ENCODE measurements at regions not wholly inside any gene's neighbourhood (a gene's known extent, or its start where the extent isn't known, plus 50 kb on each side); places are given as distances from the start of the nearest gene placed in this dataset.

DNA sequence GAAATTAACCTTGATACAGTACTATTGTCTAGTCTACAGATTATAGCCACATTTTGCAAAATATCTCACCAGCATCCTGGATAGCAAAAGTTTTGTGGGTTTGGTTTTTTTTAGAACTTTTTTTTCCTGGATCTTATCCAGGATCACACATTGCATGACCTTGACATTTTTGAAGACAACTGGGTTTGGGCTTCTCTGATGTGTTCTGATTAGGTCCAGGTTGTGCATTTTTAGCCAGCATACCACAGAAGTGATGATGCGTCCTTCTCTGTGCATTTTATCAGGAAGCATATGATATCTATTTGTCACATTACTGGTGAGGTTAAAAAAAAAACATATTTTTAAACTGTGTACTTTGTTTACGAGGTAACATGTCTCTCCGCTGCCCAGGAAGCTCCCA is 221.0 kb upstream of the OSR1 start:
- DNase-seq, result no peak

GRCh38 chr2:19577723-19578122 is 219.3 kb upstream of the OSR1 start:
- no peak for DNase-seq

DNA sequence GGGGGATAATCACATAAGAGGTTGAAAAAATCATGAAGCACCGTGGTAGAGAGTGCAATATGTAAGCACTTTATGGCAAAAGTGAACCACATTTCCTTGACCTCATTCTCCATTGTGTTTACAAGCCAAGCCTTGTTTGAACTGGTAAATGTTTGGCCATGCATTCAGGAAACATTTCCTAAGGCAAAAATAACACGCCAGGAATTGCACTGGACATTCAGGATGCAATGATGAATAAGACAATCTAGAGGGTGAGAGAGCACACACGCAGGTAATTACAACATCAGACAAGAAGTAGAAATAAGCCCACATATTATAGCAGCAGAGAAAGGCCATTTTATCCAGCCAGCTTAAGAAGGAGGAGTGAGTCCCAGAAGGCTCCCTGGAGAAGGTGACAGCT is 218.0 kb upstream of the OSR1 start:
- no peak for DNase-seq

GRCh38 chr2:19575641-19576040 is 217.2 kb upstream of the OSR1 start:
- DNase-seq, result no peak

DNA sequence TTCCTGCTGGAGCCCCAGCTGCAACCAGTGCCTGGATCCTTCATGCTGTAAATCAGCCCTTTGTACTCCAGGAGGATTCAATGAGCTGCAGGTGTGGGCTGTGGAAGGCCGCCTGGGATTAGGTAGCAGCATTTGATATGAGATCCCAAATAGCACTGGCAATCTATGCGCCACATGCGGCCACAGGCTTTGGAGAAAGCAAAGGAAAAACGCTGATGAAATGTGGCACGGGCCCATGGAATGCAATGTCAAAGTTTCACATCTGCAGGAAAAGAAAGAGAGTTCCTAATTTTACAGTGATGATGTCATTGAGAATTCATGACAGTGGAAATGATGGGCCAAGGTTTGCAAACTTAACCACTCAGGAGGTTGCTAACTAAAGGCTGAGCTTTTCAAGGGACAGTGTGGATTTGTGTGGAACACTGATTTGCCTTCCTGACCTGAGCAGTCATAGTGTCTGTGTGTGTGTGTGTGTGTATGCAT is 216.4 kb upstream of the OSR1 start:
- DNase-seq, result no peak

- DNase-seq, result no peak
Measured at GRCh38 chr2:19573784-19574183, 215.4 kb upstream of the OSR1 start.

GRCh38 chr2:19571773-19572172 is 213.3 kb upstream of the OSR1 start:
- no peak for DNase-seq

GRCh38 chr2:19569300-19569791 is 210.9 kb upstream of the OSR1 start:
- DNase-seq, result no peak

GRCh38 chr2:19568809-19569208 is 210.4 kb upstream of the OSR1 start:
- DNase-seq, result no peak

DNA sequence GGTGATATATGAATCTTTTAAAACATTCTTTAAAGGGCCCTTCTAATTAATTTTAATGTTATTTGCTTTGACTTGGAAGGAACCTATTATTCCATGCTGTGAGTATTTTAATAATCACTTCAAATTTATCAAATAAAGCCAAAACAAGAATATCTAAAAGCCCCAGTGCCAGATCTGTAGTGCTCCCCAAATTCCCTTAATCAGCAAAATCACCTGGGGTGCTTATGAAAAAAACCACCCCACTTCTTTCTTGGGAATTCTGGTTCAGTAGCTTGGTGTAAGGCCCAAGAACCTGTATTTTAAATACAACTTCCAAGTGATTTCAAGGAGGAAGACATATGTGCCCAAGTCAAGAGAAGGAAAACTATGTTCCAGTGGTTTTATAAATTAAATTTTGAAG is 202.4 kb upstream of the OSR1 start:
- DNase-seq, result no peak

- no peak for DNase-seq
Measured at GRCh38 chr2:19559596-19560240, 201.3 kb upstream of the OSR1 start.

DNA sequence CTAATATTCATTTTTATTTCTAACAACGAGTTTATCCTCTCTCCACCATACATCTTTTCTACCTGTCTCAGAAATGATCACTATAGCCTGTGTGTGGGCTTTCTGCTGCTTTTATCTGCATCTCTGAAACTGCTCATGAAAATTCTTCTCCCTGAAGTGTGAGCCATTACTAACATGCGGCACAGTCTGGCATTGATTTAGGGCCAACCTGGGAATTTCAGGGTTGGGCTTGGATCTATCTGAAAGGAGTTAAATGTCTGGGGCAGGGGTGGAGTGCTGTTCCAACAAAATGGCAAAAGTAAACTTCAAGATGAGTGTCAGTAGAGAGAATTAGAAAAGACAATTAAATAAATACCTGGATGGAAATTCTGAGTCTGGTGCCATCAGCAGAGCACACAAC is 198.2 kb upstream of the OSR1 start:
- DNase-seq, result no peak

GRCh38 chr2:19554520-19554919 is 196.1 kb upstream of the OSR1 start:
- no peak for DNase-seq

- DNase-seq, result no peak
Measured at GRCh38 chr2:19552270-19552669, 193.8 kb upstream of the OSR1 start.

- no peak for DNase-seq
Measured at GRCh38 chr2:19550750-19551149, 192.3 kb upstream of the OSR1 start.

DNA sequence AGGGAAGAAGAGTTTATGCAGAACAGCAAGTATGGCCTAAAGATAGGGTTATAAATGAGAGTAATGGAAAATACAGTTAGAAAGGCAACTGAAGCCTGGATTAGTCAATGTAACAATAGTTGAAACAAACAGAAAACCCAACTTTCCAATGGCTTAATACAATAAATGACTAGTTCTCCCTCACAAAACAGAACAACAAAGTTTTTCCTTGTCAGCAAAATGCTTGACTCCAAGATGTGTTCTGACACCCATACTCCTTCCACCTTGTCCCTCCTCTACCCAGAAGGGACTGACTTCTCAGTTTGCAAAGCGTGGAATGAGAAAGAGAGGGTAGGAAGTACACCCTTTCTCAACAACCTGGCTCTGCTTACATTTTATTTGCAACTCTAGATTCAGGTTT is 191.4 kb upstream of the OSR1 start:
- DNase-seq, result no peak

- DNase-seq, result no peak
Measured at GRCh38 chr2:19548116-19548515, 189.7 kb upstream of the OSR1 start.

DNA sequence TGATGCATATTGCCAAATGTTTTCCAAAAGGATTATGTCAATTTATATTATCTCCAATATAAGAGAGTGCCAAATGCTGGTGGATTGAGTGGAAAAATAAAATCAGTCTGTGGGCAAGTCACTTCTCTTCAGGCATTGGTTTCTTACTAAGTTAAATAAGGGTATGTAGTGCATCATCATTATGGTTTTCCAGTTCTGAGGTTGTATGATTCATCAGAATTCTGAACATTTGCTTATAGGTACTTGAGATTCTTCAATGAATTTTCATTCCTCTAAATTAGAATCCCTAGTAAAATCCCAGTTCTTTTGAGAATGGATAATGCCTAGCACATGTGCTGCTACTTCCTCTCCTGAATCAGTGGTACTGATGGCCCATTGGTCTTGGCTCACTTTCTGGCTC is 188.9 kb upstream of the OSR1 start:
- no peak for DNase-seq

- DNase-seq, result no peak
Measured at GRCh38 chr2:19545507-19545906, 187.1 kb upstream of the OSR1 start.

DNA sequence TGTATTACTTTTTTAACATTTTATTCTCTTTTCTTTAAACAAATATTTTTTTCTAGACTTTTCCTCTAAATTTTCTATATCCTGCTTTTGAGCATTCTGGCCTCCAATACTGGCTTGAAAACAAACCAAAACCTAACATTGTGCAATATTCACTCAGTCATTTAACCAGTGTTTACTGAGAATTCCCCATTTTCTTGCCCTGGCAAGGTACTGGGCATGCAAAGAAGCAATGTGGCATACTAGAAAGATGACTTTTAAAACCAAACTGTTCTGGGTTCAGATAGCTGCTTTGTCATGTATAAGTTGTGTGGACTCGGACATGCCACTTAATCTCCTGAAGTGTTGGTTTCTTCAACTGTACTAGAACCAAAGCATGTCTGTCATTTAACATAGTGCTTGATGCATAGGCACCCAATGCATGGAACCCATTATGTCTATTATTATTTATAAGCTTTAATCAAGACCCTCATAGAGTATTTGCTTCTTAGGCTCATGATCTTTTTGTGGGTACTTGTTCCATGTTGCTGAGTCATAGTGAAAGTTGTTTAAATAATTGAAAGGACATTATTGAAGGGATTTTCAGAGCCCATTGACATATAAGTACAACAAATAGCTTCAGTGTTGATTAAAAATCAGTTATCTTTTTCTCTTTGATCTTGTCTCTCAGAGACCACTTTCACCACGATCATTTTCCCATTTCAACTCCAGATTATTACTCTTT is 185.4 kb upstream of the OSR1 start:
- no peak for DNase-seq

DNA sequence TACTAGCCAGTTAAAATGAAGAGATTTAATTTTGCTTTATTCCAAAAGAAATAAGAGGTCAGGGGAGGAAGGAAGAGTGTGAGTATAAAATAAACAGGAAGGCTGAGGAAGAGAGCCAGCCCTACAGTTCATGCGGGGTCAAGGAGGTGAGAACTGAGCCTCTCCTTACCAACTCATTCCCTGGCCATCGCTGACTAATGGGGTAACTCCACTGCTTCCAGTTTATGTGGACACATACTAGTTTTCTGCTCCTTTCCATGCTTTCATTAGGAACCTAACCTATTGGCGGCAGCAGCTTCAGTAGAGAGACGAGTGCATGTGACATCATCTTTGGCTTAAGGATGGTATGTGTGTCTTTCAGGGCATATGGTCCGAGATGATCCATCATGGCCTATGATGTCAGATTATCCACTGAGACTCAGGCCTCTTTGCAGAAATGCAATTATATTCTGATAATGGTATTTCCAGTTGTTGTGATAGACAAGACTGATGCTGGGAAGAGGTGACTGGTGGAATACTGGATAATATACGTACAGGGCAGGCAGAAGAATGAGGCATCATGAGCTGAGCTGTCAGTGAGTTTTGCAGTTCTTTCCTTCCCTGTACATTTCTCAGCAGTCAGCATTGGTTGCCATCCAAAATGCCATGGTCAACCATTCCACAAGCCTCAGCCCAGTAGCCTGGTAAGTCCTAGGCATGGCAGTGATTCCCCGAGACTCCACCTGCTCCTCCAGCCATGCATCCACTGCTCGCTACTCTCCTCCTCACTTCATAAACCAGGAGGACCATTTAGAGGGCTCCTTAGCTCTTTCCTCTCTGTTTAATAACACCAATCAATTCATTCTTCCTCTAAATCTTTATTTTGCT is 184.6 kb upstream of the OSR1 start:
- no peak for DNase-seq

DNA sequence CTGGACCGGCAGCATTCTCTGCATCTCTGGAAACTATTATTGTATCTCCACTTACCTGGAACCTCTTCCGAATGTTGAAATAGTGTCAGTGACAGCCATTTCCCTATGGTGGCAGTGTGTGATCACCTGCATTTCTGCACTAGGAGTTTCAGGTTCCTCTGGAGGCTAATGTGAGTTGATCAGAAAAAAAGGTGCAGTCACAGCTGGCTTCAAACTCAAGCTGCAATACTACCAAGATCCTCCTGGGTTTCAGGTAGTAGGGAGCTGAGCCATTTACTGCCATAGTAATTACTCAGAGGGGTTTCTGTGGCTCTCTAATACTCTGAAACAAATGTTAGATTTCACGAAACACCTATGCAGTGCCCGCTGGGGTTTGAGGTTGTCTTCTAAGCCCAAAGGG is 183.5 kb upstream of the OSR1 start:
- no peak for DNase-seq

DNA sequence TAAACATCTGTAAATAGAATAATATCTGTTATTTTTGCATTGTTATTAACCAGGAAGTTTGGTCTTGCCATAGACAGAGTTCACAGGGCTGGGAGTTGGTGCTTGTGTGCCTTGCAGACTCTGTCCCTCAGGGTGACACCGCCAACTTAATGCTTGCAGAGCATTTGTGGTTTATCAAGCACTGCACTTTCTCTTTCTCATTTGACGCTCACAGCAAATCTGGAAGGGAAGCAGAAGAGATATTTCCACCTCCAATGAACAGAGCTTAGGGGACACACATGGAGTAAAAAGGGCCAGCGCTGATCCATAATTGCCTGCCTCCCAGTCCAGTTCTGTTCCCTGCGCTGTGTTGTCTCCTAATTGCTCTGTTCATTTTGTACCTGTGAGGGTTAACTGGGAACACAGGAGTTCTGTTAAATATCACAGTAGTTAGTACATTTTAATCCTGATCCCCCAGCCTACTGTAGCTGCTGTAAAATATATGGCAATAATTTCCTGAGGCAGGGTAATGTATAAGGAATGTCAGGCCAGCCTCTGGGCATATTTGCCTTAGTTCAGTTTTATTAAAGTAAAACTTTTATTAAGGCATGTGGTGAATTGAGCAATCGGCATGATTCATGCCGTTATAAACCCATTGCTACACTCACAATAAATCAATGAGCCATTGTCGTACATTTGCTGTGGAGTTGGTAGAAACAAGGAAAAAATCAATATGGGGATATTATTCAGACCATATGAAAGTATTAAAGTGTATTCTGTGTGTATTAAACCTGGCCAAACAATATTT is 182.5 kb upstream of the OSR1 start:
- DNase-seq, result no peak
